Upper lobe of right lung (tissue), 1 donor: ENCODE measurements at regions not wholly inside any gene's neighbourhood (a gene's known extent, or its start where the extent isn't known, plus 50 kb on each side); places are given as distances from the start of the nearest gene placed in this dataset.

ENCODE experiments used
- ATAC-seq: fragments of 200-7000 bp; cut with Tn5 transposase; one replicate; pipeline ENCODE4 v1.9.1; 2020; ENCODE audit warnings: mild to moderate bottlenecking, moderate library complexity
- DNase-seq: peaks from one replicate; pipeline ENCODE4 v3.0.0-alpha.2; 2020
- H3K27ac ChIP-seq: fragments of 200-600 bp; one replicate; pipeline ENCODE4 v1.8.0; 2022
- H3K27me3 ChIP-seq: fragments of 200-600 bp; one replicate; pipeline ENCODE4 v1.8.0; 2022; ENCODE audit warnings: mild to moderate bottlenecking
- H3K36me3 ChIP-seq: fragments of 200-600 bp; one replicate; pipeline ENCODE4 v1.8.0; 2022
- H3K4me1 ChIP-seq: fragments of 200-600 bp; one replicate; pipeline ENCODE4 v1.8.0; 2022
- H3K4me3 ChIP-seq: fragments of 200-600 bp; one replicate; pipeline ENCODE4 v1.8.0; 2022; ENCODE audit warnings: mild to moderate bottlenecking
- H3K9me3 ChIP-seq: fragments of 200-600 bp; one replicate; pipeline ENCODE4 v1.8.0; 2022
- intact Hi-C: fragments of 100-400 bp; cut with DNase I; formaldehyde crosslinking; loops from one replicate; pipeline ENCODE4 v1.11.0; 2022
- TF ChIP-seq, protein P1 (sequence below): fragments of 200-600 bp; IDR thresholded peaks from one replicate; pipeline ENCODE4 v1.8.0; 2022; ENCODE audit warnings: antibody characterized with exemption
- donor health status: DM: no; HTN: yes; CAD: no; lungs with severe emphysema.

DNA sequence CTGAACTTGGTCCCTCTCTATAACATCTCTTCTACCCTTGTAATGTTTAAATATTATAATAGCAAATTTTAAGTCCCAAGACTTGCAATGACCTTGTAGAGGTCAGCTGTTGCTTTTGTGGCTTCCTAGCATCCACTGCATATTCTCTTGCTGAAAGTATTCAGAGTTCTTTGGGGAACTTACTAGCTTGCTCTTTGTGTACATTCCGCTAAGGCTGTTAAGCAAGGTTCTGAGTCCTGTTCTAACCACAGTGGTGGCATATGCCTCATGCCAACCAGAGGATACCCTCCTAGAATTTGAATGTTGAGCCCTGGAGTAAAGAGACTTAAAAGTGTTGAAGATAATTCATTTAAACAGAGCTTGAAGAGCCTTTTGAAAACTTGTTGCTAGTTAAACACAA, 570.9 kb downstream of the TLE1 start:
- intact Hi-C loops = no loop called here
- TF ChIP-seq, protein P1, sequence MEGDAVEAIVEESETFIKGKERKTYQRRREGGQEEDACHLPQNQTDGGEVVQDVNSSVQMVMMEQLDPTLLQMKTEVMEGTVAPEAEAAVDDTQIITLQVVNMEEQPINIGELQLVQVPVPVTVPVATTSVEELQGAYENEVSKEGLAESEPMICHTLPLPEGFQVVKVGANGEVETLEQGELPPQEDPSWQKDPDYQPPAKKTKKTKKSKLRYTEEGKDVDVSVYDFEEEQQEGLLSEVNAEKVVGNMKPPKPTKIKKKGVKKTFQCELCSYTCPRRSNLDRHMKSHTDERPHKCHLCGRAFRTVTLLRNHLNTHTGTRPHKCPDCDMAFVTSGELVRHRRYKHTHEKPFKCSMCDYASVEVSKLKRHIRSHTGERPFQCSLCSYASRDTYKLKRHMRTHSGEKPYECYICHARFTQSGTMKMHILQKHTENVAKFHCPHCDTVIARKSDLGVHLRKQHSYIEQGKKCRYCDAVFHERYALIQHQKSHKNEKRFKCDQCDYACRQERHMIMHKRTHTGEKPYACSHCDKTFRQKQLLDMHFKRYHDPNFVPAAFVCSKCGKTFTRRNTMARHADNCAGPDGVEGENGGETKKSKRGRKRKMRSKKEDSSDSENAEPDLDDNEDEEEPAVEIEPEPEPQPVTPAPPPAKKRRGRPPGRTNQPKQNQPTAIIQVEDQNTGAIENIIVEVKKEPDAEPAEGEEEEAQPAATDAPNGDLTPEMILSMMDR = no peak
- Histone ChIP-seq H3K4me1 (no peaks in the 10 kb centered on the region), H3K9me3 (no peaks in the 10 kb centered on the region), H3K27ac (no peak overlapping the region), H3K36me3 (no peaks in the 10 kb centered on the region), H3K27me3 (no peaks in the 10 kb centered on the region), H3K4me3 (no peak overlapping the region)
- no peak for ATAC-seq
- no peak for DNase-seq

DNA sequence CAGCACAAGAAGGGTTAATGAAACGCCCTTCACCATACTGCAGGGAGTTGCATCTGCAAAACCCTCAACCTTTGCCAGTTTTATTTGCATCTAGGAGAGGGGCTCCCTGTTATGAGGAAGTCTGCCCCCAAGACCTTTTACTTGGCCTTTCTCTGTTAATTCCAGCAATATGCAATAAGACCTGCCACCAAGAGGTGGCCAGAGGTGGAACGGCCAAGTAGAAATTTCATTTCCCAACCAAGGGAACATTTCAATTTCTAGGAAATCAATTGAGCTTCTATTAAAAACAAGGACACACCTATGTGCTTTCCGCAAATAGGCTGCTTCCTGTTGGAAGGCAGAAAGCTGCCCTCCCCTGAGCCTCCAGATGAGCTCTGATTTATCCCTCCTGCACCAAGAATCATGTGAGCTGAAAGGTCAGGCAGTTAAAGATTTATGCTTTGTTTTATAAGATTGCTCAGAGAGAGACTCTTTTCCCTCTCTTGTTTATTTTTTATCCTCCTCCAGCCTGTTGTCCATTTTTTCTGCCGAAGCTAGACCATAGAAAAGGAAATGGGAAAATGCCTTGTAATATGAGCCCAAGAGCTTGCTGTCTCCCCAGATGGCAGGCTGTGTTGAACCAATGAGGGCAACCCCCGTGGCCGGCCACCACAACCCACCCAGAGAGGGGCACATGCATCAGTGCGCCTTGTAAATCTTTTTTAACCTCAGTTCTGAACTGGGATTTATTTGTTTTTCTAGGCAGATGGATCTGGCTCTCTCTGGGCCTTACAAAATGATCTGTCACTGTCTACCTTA, 572.8 kb downstream of the TLE1 start:
- Histone ChIP-seq H3K4me1 (no peaks in the 10 kb centered on the region), H3K9me3 (no peaks in the 10 kb centered on the region), H3K36me3 (no peaks in the 10 kb centered on the region), H3K4me3 (no peak overlapping the region), H3K27me3 (no peaks in the 10 kb centered on the region), H3K27ac (no peak overlapping the region)
- TF ChIP-seq, protein P1 = no peak
- ATAC-seq (no peak), DNase-seq (no peak)
- intact Hi-C loops = no loop called here

DNA sequence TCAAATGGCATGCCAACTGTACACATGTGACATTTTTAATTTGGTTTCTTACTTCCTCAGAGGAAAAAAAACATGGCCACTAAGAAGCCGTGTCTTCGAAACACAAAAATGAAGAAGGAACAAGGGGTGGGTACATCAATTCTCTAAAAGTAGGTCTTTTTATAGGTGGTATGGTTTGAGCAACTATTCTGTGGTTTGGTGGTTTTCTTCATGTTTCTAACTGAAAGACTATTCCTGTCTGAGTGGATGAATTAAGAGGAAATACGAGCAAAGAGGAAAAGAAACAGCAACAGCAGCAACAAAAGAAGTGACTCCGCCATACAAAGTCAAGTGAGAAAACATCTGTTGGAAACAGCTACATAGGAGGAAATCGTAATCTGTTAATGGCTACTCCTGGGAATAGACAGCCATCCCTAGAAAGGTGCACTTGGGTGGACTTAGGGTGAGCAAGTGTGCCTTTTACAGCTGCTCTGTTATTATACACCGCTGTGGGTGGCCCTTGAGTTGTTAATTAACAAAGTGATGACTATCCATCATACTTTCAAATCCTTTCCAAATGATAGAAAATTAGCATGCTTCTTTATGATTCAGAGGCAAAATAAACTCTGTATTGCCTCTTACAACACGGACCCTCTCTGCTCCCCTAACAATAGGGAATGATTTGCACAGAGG, 575.8 kb downstream of the TLE1 start:
- intact Hi-C loops = no loop called here
- Histone ChIP-seq H3K27me3 (no peaks in the 10 kb centered on the region), H3K9me3 (no peaks in the 10 kb centered on the region), H3K36me3 (no peaks in the 10 kb centered on the region), H3K4me1 (no peaks in the 10 kb centered on the region), H3K27ac (no peak overlapping the region), H3K4me3 (no peak overlapping the region)
- ATAC-seq (peak; percentile 68), DNase-seq (no peak)
- TF ChIP-seq, protein P1 = no peak

DNA sequence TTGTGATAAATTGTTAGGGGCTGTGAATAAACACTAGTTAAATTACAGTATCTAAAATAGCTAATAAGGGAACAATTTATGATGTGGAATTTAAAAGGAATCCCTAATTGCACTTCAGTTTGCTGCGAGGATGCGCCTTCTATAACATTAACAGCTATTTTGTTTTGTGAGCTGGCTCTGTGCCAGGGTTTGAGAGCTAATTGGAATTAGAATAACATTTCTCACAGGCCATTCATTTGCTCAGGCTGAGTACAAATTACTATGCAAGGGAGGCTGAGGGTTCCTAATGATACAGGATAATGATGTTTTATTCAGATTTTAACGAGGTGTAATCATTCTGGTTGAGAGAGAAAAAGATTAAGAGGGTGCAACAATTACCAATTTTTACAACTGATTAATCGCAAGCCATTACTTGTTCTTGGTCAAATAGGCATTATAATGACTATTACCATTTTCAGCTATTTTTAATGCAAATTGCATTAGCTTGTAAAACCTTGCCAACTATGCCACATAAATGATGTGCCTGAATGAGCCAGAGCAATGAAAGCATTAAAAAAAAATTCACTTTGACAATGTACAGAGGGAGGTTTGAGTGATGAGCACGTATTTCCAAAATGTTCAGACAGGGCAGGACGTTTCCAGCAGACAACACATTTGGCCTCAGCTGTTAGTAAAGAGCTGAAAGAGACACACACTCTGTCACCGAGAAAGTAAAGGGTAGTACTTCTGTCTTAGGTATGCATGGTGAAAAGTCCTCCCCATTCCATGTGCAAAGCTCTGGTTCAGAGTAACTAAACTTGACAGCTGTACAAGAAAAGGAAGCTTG, 576.5 kb downstream of the TLE1 start:
- TF ChIP-seq, protein P1 = no peak
- ATAC-seq (no peak), DNase-seq (no peak)
- no peaks in the 10 kb centered on the region for H3K4me1 ChIP-seq
- H3K4me3 ChIP-seq = no peak overlapping the region
- no peak overlapping the region for H3K27ac ChIP-seq
- no peaks in the 10 kb centered on the region for H3K27me3 ChIP-seq
- intact Hi-C loops = no loop called here
- no peaks in the 10 kb centered on the region for H3K9me3 ChIP-seq
- H3K36me3 ChIP-seq = no peaks in the 10 kb centered on the region

DNA sequence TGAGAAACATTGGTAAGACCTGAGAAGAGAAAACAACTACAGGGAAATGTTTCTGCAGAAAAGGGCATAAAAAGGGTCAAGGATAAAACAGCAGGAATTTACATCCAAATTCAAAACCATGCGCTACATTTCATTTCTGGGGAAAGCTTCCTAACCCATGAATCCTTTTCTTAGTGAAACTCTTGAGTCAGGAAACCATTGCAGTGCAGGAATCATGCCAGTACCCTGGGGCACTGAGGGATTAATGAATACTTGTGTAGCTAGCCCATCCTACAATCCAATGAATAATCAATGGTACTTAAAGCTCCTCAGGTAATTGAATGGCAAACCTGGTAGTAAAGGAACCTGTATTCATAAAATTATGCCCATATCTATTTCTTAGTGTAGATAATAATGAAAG, 580.5 kb downstream of the TLE1 start:
- no peaks in the 10 kb centered on the region for H3K9me3 ChIP-seq
- ATAC-seq (no peak), DNase-seq (no peak)
- intact Hi-C loops = no loop called here
- H3K36me3 ChIP-seq = no peaks in the 10 kb centered on the region
- no peaks in the 10 kb centered on the region for H3K27me3 ChIP-seq
- TF ChIP-seq, protein P1 = no peak
- no peak overlapping the region for H3K27ac ChIP-seq
- no peaks in the 10 kb centered on the region for H3K4me1 ChIP-seq
- H3K4me3 ChIP-seq = no peak overlapping the region
